DND-41 (cell line): ENCODE measurements at regions not wholly inside any gene's neighbourhood (a gene's known extent, or its start where the extent isn't known, plus 50 kb on each side); places are given as distances from the start of the nearest gene placed in this dataset.

Experiments used
- EZH2 ChIP-seq: IDR thresholded peaks from 3 replicates; pipeline ENCODE4 v1.6.1; 2012; ENCODE audit warnings: borderline replicate concordance, low read depth, mild to moderate bottlenecking, moderate library complexity, low read length, inconsistent platforms; ENCODE audit not compliant: severe bottlenecking
- TF ChIP-seq, protein P1 (sequence below): IDR thresholded peaks from 2 replicates; pipeline ENCODE4 v1.5.1; 2012; ENCODE audit warnings: borderline replicate concordance, low read length, moderate library complexity, mild to moderate bottlenecking; ENCODE audit not compliant: poor library complexity, severe bottlenecking; ENCODE audit errors: extremely low read depth

DNA sequence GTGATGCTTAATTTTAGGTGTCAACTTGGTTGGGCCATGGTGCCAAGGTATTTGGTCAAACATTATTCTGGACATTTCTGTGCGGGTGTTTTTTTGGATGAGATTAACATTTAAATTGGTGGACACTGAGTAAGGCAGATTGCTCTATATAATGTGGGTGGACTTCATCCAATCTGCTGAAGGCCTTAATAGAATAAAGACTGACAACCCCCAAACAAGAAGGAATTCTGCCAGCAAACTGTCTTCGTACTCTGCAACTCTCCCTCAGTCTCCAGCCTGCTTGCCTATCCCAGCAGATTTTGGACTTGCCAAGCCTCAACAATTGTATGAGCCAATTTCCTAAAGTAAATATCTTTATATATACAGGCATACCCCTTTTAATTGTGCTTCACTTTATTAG, 850.1 kb downstream of the TBC1D32 start:
- TF ChIP-seq, protein P1, sequence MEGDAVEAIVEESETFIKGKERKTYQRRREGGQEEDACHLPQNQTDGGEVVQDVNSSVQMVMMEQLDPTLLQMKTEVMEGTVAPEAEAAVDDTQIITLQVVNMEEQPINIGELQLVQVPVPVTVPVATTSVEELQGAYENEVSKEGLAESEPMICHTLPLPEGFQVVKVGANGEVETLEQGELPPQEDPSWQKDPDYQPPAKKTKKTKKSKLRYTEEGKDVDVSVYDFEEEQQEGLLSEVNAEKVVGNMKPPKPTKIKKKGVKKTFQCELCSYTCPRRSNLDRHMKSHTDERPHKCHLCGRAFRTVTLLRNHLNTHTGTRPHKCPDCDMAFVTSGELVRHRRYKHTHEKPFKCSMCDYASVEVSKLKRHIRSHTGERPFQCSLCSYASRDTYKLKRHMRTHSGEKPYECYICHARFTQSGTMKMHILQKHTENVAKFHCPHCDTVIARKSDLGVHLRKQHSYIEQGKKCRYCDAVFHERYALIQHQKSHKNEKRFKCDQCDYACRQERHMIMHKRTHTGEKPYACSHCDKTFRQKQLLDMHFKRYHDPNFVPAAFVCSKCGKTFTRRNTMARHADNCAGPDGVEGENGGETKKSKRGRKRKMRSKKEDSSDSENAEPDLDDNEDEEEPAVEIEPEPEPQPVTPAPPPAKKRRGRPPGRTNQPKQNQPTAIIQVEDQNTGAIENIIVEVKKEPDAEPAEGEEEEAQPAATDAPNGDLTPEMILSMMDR = no peak
- no peak for TF ChIP-seq EZH2
